SK-N-MC (cell line): ENCODE measurements at regions not wholly inside any gene's neighbourhood (a gene's known extent, or its start where the extent isn't known, plus 50 kb on each side); places are given as distances from the start of the nearest gene placed in this dataset.

Experiments used
- EZH2 ChIP-seq: fragments of 200-600 bp; sonication (generic); IDR thresholded peaks from one replicate; pipeline ENCODE4 v1.6.1; 2017; ENCODE audit warnings: antibody characterized with exemption
- POLR2AphosphoS5 ChIP-seq: IDR thresholded peaks from 2 replicates; pipeline ENCODE4 v1.6.1; 2012; ENCODE audit warnings: mild to moderate bottlenecking, low read depth, low read length, borderline replicate concordance

DNA sequence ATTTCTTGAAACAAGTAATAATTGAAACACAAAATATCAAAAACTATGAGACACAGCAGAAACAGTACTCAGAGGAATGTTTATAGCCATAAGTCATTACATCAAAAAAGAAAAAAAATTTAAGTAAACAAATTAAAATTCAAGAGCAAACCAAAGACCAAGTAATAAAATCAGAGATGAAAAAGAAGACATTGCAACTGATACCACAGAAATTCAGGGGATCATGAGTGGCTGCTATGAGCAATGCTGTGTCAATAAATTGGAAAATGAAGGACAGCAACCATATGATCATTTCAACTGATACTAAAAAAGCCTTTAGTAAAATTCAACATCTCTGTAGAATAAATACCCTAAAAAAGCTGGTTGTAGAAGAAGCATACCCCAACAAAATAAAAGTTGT, 644.1 kb upstream of the BCHE start:
- TF ChIP-seq EZH2 (no peak), POLR2AphosphoS5 (no peak)
